GM18870 (cell line): ENCODE measurements at regions not wholly inside any gene's neighbourhood (a gene's known extent, or its start where the extent isn't known, plus 50 kb on each side); places are given as distances from the start of the nearest gene placed in this dataset.

Experiments used
- ATAC-seq: cut with Tn5 transposase; IDR thresholded peaks from one replicate; pipeline ENCODE4 v1.9.1; 2021; ENCODE audit warnings: moderate library complexity; ENCODE audit not compliant: unreplicated experiment

GRCh38 chr9:95762322-95762721, 113.2 kb upstream of the ERCC6L2 start:
- ATAC-seq = no peak

GRCh38 chr9:95760791-95761190, 114.7 kb upstream of the ERCC6L2 start:
- ATAC-seq = no peak

GRCh38 chr9:95757439-95757838, 118.1 kb upstream of the ERCC6L2 start:
- no peak for ATAC-seq

GRCh38 chr9:95756986-95757385, 118.5 kb upstream of the ERCC6L2 start:
- ATAC-seq = no peak

- no peak for ATAC-seq
Observed at GRCh38 chr9:95756101-95756500, 119.4 kb upstream of the ERCC6L2 start.

- no peak for ATAC-seq
Observed at GRCh38 chr9:95755421-95755730, 120.1 kb upstream of the ERCC6L2 start.

- ATAC-seq = no peak
Observed at GRCh38 chr9:95754533-95755420, 120.7 kb upstream of the ERCC6L2 start.

- ATAC-seq = no peak
Observed at GRCh38 chr9:95753762-95754465, 121.6 kb upstream of the ERCC6L2 start.

- ATAC-seq = no peak
Observed at GRCh38 chr9:95752129-95752731, 123.3 kb upstream of the ERCC6L2 start.

- no peak for ATAC-seq
Observed at GRCh38 chr9:95751520-95751790, 124.0 kb upstream of the ERCC6L2 start.

- no peak for ATAC-seq
Observed at GRCh38 chr9:95750725-95751519, 124.6 kb upstream of the ERCC6L2 start.

GRCh38 chr9:95749493-95749892, 126.0 kb upstream of the ERCC6L2 start:
- no peak for ATAC-seq

- no peak for ATAC-seq
Observed at GRCh38 chr9:95746408-95747180, 128.9 kb upstream of the ERCC6L2 start.

- no peak for ATAC-seq
Observed at GRCh38 chr9:95742821-95743220, 132.7 kb upstream of the ERCC6L2 start.

GRCh38 chr9:95741631-95742030, 133.9 kb upstream of the ERCC6L2 start:
- no peak for ATAC-seq

GRCh38 chr9:95740217-95741004, 135.1 kb upstream of the ERCC6L2 start:
- no peak for ATAC-seq

- ATAC-seq = no peak
Observed at GRCh38 chr9:95738438-95738837, 137.1 kb upstream of the ERCC6L2 start.

- no peak for ATAC-seq
Observed at GRCh38 chr9:95736891-95737522, 138.5 kb upstream of the ERCC6L2 start.

GRCh38 chr9:95736370-95736769, 139.1 kb upstream of the ERCC6L2 start:
- ATAC-seq = no peak
